ENCODE measurements at regions not wholly inside any gene's neighbourhood (a gene's known extent, or its start where the extent isn't known, plus 50 kb on each side); places are given as distances from the start of the nearest gene placed in this dataset.

GRCh38 chr13:61500176-61500575 lies 84.5 kb upstream of the PCDH20 start:
- ATAC-seq (peak; percentile 47), DNase-seq (ENCODE audit: low spot score) (no peak)
- Mint-ChIP-seq H3K27ac (no peak overlapping the region), H3K4me1 (no peaks in the 10 kb centered on the region), H3K36me3 (no peaks in the 10 kb centered on the region), H3K4me3 (no peak overlapping the region), H3K9me3 (no peaks in the 10 kb centered on the region), H3K27me3 (ENCODE audit: low read depth) (no peaks in the 10 kb centered on the region)
- POLR2A ChIA-PET, result no interaction called here
- CTCF ChIA-PET, result no interaction called here
- TF ChIP-seq GTF2I (CRISPR knock-in tag; conservative IDR thresholded peaks at IDR 0.05) (no peak), MAX (CRISPR knock-in tag; IDR thresholded peaks at IDR 0.05) (no peak), CREM (CRISPR knock-in tag; IDR thresholded peaks at IDR 0.05) (no peak), GRHL2 (CRISPR knock-in tag; IDR thresholded peaks at IDR 0.05; ENCODE audit: insufficient replicate concordance, severe bottlenecking) (no peak), ZNF512 (CRISPR knock-in tag; IDR thresholded peaks at IDR 0.05; ENCODE audit: borderline replicate concordance) (no peak), RELA (CRISPR knock-in tag; IDR thresholded peaks at IDR 0.05; ENCODE audit: borderline replicate concordance) (no peak), ZBTB21 (CRISPR knock-in tag; IDR thresholded peaks at IDR 0.05; ENCODE audit: borderline replicate concordance) (no peak), ZNF121 (CRISPR knock-in tag; IDR thresholded peaks at IDR 0.05) (no peak), EMX1 (CRISPR knock-in tag; IDR thresholded peaks at IDR 0.05) (no peak), ZSCAN18 (CRISPR knock-in tag; IDR thresholded peaks at IDR 0.05) (no peak), ZNF425 (CRISPR knock-in tag; conservative IDR thresholded peaks at IDR 0.05) (no peak), HMGA2 (CRISPR knock-in tag; IDR thresholded peaks at IDR 0.05) (no peak), ZNF423 (CRISPR knock-in tag; IDR thresholded peaks at IDR 0.05) (no peak), NR3C1 (CRISPR knock-in tag; conservative IDR thresholded peaks at IDR 0.05; ENCODE audit: low read depth) (no peak), MXD4 (CRISPR knock-in tag; IDR thresholded peaks at IDR 0.05; ENCODE audit: borderline replicate concordance) (no peak), FOXJ3 (CRISPR knock-in tag; IDR thresholded peaks at IDR 0.05; ENCODE audit: borderline replicate concordance) (no peak), MLX (CRISPR knock-in tag; IDR thresholded peaks at IDR 0.05) (no peak)

GRCh38 chr13:61495648-61496047 lies 80.0 kb upstream of the PCDH20 start:
- ATAC-seq, result no peak
- H3K36me3 Mint-ChIP-seq, result no peaks in the 10 kb centered on the region
- no peak overlapping the region for H3K4me3 Mint-ChIP-seq
- H3K27ac Mint-ChIP-seq, result no peak overlapping the region
- ChIA-PET POLR2A (no interaction called here), CTCF (no interaction called here)
- H3K9me3 Mint-ChIP-seq, result no peaks in the 10 kb centered on the region
- H3K4me1 Mint-ChIP-seq, result no peaks in the 10 kb centered on the region
- DNase-seq (ENCODE audit: low spot score), result no peak
- no peaks in the 10 kb centered on the region for H3K27me3 Mint-ChIP-seq (ENCODE audit: low read depth)
- TF ChIP-seq SP1 (CRISPR knock-in tag; conservative IDR thresholded peaks at IDR 0.05) (no peak), NFATC4 (CRISPR knock-in tag; IDR thresholded peaks at IDR 0.05) (no peak), GRHL2 (CRISPR knock-in tag; IDR thresholded peaks at IDR 0.05; ENCODE audit: insufficient replicate concordance, severe bottlenecking) (no peak), FOXK1 (CRISPR knock-in tag; IDR thresholded peaks at IDR 0.05) (no peak), AFF4 (CRISPR knock-in tag; IDR thresholded peaks at IDR 0.05; ENCODE audit: borderline replicate concordance) (no peak), ZNF396 (CRISPR knock-in tag; IDR thresholded peaks at IDR 0.05; ENCODE audit: borderline replicate concordance) (no peak), E2F5 (CRISPR knock-in tag; IDR thresholded peaks at IDR 0.05) (no peak), OVOL2 (CRISPR knock-in tag; IDR thresholded peaks at IDR 0.05; ENCODE audit: borderline replicate concordance) (no peak), IRF1 (CRISPR knock-in tag; IDR thresholded peaks at IDR 0.05) (no peak)
